Loucy (cell line): ENCODE measurements at regions not wholly inside any gene's neighbourhood (a gene's known extent, or its start where the extent isn't known, plus 50 kb on each side); places are given as distances from the start of the nearest gene placed in this dataset.

ENCODE experiments used
- H2AFZ ChIP-seq: fragments of 200-600 bp; sonication (generic); 2 replicates; pipeline ENCODE4 v1.6.0; 2016; ENCODE audit warnings: antibody characterized with exemption, mild to moderate bottlenecking, low read length, moderate library complexity
- H3F3A ChIP-seq: fragments of 200-600 bp; 2 replicates; pipeline ENCODE4 v1.6.0; 2016; ENCODE audit warnings: antibody characterized with exemption, low read depth, mild to moderate bottlenecking
- H3K27me3 ChIP-seq: fragments of 200-600 bp; sonication (generic); 2 replicates; pipeline ENCODE4 v1.6.1; 2014; ENCODE audit warnings: low read length, mild to moderate bottlenecking; ENCODE audit not compliant: insufficient read depth, poor library complexity, severe bottlenecking
- H3K36me3 ChIP-seq: fragments of 200-600 bp; sonication (generic); 2 replicates; pipeline ENCODE4 v1.6.1; 2016; ENCODE audit warnings: low read length; ENCODE audit not compliant: insufficient read depth
- H3K4me1 ChIP-seq: fragments of 200-600 bp; sonication (generic); 2 replicates; pipeline ENCODE4 v1.5.1; 2014; ENCODE audit warnings: low read length, mild to moderate bottlenecking; ENCODE audit not compliant: insufficient read depth, poor library complexity, severe bottlenecking
- H3K4me2 ChIP-seq: fragments of 200-600 bp; sonication (generic); 2 replicates; pipeline ENCODE4 v1.6.0; 2014; ENCODE audit warnings: antibody characterized with exemption, low read length, low read depth, mild to moderate bottlenecking; ENCODE audit not compliant: poor library complexity, severe bottlenecking
- H3K4me3 ChIP-seq: fragments of 200-600 bp; sonication (generic); 2 replicates; pipeline ENCODE4 v1.5.1; 2014; ENCODE audit warnings: low read length, mild to moderate bottlenecking, mixed read lengths; ENCODE audit not compliant: poor library complexity, severe bottlenecking
- H3K79me2 ChIP-seq: fragments of 200-600 bp; sonication (generic); 2 replicates; pipeline ENCODE4 v1.6.1; 2014; ENCODE audit warnings: low read length; ENCODE audit not compliant: insufficient read depth
- H3K9ac ChIP-seq: fragments of 200-600 bp; sonication (generic); 2 replicates; pipeline ENCODE4 v1.6.0; 2014; ENCODE audit warnings: mild to moderate bottlenecking, low read depth, low read length, moderate library complexity; ENCODE audit not compliant: poor library complexity, severe bottlenecking
- H3K9me2 ChIP-seq: fragments of 200-600 bp; sonication (generic); replicated peaks from 2 replicates; pipeline ENCODE4 v1.6.1; 2016; ENCODE audit warnings: low read depth, low read length, mixed read lengths
- H3K9me3 ChIP-seq: fragments of 200-600 bp; sonication (generic); 2 replicates; pipeline ENCODE4 v1.6.1; 2014; ENCODE audit warnings: mild to moderate bottlenecking, antibody characterized with exemption, low read length, low read depth; ENCODE audit not compliant: insufficient read depth
- H4K20me1 ChIP-seq: fragments of 200-600 bp; sonication (generic); 2 replicates; pipeline ENCODE4 v1.6.0; 2014; ENCODE audit warnings: antibody characterized with exemption, low read length, mild to moderate bottlenecking; ENCODE audit not compliant: insufficient read depth, poor library complexity, severe bottlenecking
- EZH2phosphoT487 ChIP-seq: fragments of 200-600 bp; IDR thresholded peaks from 2 replicates; pipeline ENCODE4 v1.6.1; 2018; ENCODE audit warnings: antibody characterized with exemption, mild to moderate bottlenecking, moderate library complexity, borderline replicate concordance
- TF ChIP-seq, protein P1 (sequence below): fragments of 200-600 bp; sonication (generic); conservative IDR thresholded peaks from 2 replicates; pipeline ENCODE4 v1.5.1; 2014; ENCODE audit warnings: mild to moderate bottlenecking, antibody characterized with exemption, low read length

DNA sequence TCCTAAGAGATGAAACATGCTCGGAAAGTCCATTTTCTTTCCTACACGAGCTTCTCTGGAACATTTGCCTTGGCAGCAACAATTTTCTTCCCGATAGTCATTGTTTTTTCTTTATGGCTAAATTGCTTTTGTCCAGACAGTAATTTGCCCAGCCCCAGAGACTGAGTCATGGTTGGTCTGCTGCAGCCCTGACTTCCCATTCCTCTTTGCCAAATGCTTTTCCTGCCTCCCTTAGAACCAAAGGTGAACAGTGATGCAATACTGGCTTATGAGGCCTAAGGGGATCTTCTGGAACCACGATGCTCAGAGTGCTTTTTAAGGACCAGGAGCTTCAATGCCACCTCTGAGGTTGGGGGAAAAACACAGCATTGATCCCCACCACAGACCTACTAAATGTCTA, 1599.6 kb upstream of the TMEM132C start:
- no peak overlapping the region for H3K4me3 ChIP-seq
- H4K20me1 ChIP-seq = no peaks in the 10 kb centered on the region
- no peaks in the 10 kb centered on the region for H3K79me2 ChIP-seq
- no peak overlapping the region for H2AFZ ChIP-seq
- H3K27me3 ChIP-seq = no peaks in the 10 kb centered on the region
- no peaks in the 10 kb centered on the region for H3K36me3 ChIP-seq
- no peaks in the 10 kb centered on the region for H3F3A ChIP-seq
- no peak overlapping the region for H3K9ac ChIP-seq
- TF ChIP-seq EZH2phosphoT487 = no peak
- TF ChIP-seq, protein P1, sequence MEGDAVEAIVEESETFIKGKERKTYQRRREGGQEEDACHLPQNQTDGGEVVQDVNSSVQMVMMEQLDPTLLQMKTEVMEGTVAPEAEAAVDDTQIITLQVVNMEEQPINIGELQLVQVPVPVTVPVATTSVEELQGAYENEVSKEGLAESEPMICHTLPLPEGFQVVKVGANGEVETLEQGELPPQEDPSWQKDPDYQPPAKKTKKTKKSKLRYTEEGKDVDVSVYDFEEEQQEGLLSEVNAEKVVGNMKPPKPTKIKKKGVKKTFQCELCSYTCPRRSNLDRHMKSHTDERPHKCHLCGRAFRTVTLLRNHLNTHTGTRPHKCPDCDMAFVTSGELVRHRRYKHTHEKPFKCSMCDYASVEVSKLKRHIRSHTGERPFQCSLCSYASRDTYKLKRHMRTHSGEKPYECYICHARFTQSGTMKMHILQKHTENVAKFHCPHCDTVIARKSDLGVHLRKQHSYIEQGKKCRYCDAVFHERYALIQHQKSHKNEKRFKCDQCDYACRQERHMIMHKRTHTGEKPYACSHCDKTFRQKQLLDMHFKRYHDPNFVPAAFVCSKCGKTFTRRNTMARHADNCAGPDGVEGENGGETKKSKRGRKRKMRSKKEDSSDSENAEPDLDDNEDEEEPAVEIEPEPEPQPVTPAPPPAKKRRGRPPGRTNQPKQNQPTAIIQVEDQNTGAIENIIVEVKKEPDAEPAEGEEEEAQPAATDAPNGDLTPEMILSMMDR = no peak
- H3K4me1 ChIP-seq = no peaks in the 10 kb centered on the region
- H3K9me2 ChIP-seq = no peaks in the 10 kb centered on the region
- H3K9me3 ChIP-seq = no peaks in the 10 kb centered on the region
- no peak overlapping the region for H3K4me2 ChIP-seq

DNA sequence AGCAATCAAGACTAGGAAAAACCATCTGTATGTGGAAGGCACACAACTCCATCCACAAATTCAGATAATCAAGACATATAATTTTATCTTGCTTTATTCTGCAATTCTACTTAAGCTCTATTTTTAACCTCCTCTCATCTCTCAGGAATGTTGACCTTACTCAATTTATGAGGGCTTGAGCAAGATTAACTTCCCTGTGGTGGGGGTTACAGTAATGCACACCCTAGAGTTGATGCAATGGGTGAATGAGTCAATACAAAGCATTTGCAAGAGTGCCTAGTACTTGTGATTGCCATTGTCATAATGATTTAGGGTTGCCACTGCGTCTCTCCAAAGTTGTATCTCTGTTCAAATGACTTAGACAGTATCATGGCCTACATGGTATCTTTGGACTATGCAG, 1598.4 kb upstream of the TMEM132C start:
- no peaks in the 10 kb centered on the region for H3K27me3 ChIP-seq
- H3F3A ChIP-seq = no peaks in the 10 kb centered on the region
- H3K4me3 ChIP-seq = no peak overlapping the region
- no peak overlapping the region for H3K4me2 ChIP-seq
- H3K36me3 ChIP-seq = no peaks in the 10 kb centered on the region
- TF ChIP-seq, protein P1 = no peak
- no peak for TF ChIP-seq EZH2phosphoT487
- no peaks in the 10 kb centered on the region for H3K9me3 ChIP-seq
- no peaks in the 10 kb centered on the region for H3K79me2 ChIP-seq
- H3K9me2 ChIP-seq = no peaks in the 10 kb centered on the region
- H2AFZ ChIP-seq = no peak overlapping the region
- no peaks in the 10 kb centered on the region for H4K20me1 ChIP-seq
- no peak overlapping the region for H3K9ac ChIP-seq
- H3K4me1 ChIP-seq = no peaks in the 10 kb centered on the region

DNA sequence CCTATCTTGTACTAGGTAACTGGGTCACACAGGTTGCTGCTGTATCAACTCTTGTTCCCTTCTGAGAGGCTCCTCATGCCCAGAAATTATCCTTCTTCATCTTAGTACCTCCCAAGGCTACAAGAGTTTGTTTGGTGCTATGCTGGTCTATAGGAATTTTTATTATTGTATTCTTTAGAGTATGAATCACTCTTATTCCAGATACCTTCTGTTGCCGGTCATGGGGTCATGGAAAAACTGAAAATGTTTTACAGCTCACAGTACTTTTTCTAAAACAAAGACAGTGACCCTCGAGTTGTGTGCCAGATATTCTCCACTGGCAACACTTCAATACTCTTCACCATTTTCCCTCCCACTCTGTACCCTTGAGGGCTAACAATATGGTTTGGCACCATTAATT, 1598.0 kb upstream of the TMEM132C start:
- H4K20me1 ChIP-seq = no peaks in the 10 kb centered on the region
- H2AFZ ChIP-seq = no peak overlapping the region
- no peak overlapping the region for H3K9ac ChIP-seq

More for the DNA sequence above, 1598.0 kb upstream of the TMEM132C start:
- TF ChIP-seq, protein P1 = no peak
- no peak for TF ChIP-seq EZH2phosphoT487
- Histone ChIP-seq H3F3A (no peaks in the 10 kb centered on the region), H3K4me2 (no peak overlapping the region), H3K36me3 (no peaks in the 10 kb centered on the region), H3K9me3 (no peaks in the 10 kb centered on the region), H3K79me2 (no peaks in the 10 kb centered on the region), H3K27me3 (no peaks in the 10 kb centered on the region), H3K9me2 (no peaks in the 10 kb centered on the region), H3K4me3 (no peak overlapping the region), H3K4me1 (no peaks in the 10 kb centered on the region)
